ENCODE measurements at regions not wholly inside any gene's neighbourhood (a gene's known extent, or its start where the extent isn't known, plus 50 kb on each side); places are given as distances from the start of the nearest gene placed in this dataset.
"Not testable (repeated sequence)": the region's sequence is repeated elsewhere in the genome, so short reads cannot be mapped to it uniquely, and the experiment has no call there.

DNA sequence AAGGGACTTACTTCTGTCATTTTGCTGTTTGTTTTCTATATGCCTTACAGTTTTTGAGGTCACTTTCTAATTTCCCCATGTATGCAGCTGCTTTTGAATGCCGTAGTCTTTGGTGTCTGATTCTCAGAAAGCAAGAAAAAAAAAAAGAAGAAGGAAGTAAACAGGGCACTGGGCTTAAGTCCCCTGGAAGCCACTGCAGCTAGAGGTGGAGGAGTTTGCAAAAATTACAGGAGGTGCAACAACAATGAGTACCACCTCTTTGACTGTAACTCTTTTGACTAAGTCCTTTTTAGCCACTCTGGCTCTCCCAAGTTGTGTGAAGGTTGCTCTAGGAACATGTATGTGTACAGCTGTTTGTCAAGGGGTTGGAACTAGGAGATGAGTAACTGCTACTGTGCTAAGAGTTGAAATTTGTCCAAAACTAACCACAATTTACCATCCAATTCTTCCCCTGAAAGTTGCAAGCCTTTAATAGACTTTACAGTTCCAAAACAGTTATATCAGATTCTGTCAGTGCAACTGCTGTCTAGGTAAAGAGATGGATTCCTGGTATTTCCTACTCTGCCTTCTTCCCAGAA lies 588.0 kb upstream of the LRRN3 start:
- TF ChIP-seq, protein P1, sequence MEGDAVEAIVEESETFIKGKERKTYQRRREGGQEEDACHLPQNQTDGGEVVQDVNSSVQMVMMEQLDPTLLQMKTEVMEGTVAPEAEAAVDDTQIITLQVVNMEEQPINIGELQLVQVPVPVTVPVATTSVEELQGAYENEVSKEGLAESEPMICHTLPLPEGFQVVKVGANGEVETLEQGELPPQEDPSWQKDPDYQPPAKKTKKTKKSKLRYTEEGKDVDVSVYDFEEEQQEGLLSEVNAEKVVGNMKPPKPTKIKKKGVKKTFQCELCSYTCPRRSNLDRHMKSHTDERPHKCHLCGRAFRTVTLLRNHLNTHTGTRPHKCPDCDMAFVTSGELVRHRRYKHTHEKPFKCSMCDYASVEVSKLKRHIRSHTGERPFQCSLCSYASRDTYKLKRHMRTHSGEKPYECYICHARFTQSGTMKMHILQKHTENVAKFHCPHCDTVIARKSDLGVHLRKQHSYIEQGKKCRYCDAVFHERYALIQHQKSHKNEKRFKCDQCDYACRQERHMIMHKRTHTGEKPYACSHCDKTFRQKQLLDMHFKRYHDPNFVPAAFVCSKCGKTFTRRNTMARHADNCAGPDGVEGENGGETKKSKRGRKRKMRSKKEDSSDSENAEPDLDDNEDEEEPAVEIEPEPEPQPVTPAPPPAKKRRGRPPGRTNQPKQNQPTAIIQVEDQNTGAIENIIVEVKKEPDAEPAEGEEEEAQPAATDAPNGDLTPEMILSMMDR (IDR thresholded peaks at IDR 0.05) = no peak
- H3K9me3 Mint-ChIP-seq = peaks cover 9% of the 10 kb centered on the region
- ChIA-PET POLR2A (no interaction called here), CTCF (no interaction called here)
- no peaks in the 10 kb centered on the region for H3K36me3 Mint-ChIP-seq (ENCODE audit: low read depth)
- DNase-seq = no peak
- H3K27me3 Mint-ChIP-seq = no peaks in the 10 kb centered on the region
- H3K27ac Mint-ChIP-seq = no peak overlapping the region
- no peak overlapping the region for H3K4me3 Mint-ChIP-seq
- intact Hi-C loops (cut with micrococcal nuclease) = no loop called here
- ATAC-seq (ENCODE audit: low read depth) = no peak
- no peaks in the 10 kb centered on the region for H3K4me1 Mint-ChIP-seq

GRCh38 chr7:110507369-110507768 lies 583.6 kb upstream of the LRRN3 start:
- POLR2A ChIA-PET = no interaction called here
- CTCF ChIA-PET = no interaction called here
- peaks cover 3% of the 10 kb centered on the region for H3K9me3 Mint-ChIP-seq
- H3K27ac Mint-ChIP-seq = no peak overlapping the region
- intact Hi-C loops (cut with micrococcal nuclease) = no loop called here
- TF ChIP-seq, protein P1 (IDR thresholded peaks at IDR 0.05) = no peak
- no peaks in the 10 kb centered on the region for H3K4me1 Mint-ChIP-seq
- ATAC-seq (ENCODE audit: low read depth) = no peak
- H3K4me3 Mint-ChIP-seq = no peak overlapping the region
- H3K36me3 Mint-ChIP-seq (ENCODE audit: low read depth) = no peaks in the 10 kb centered on the region
- H3K27me3 Mint-ChIP-seq = no peaks in the 10 kb centered on the region
- no peak for DNase-seq

DNA sequence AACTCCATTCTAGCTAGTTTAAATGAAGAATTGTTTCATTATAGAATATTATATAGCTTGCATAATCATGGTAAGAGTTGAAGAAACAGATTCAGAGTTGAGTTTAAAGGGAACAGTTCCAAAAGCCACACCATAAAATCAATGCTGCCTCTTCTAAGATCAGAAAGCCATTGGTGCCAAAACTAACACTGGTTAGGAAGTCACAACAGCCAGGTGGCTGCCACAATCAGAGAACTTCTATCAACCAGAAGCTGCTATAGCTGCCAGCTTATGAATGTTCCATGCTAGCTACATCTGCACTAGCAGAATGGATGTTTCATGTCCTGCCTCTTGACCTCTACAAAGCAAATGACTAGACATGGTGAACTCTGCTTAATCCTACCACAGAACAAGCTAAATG lies 583.1 kb upstream of the LRRN3 start:
- H3K27me3 Mint-ChIP-seq = no peaks in the 10 kb centered on the region
- H3K4me1 Mint-ChIP-seq = no peaks in the 10 kb centered on the region
- TF ChIP-seq, protein P1 (IDR thresholded peaks at IDR 0.05) = no peak
- H3K9me3 Mint-ChIP-seq = peaks cover 3% of the 10 kb centered on the region
- no peak overlapping the region for H3K4me3 Mint-ChIP-seq
- no peak for ATAC-seq (ENCODE audit: low read depth)
- H3K36me3 Mint-ChIP-seq (ENCODE audit: low read depth) = no peaks in the 10 kb centered on the region
- no peak for DNase-seq
- intact Hi-C loops (cut with micrococcal nuclease) = no loop called here
- POLR2A ChIA-PET = no interaction called here
- H3K27ac Mint-ChIP-seq = no peak overlapping the region
- CTCF ChIA-PET = no interaction called here

DNA sequence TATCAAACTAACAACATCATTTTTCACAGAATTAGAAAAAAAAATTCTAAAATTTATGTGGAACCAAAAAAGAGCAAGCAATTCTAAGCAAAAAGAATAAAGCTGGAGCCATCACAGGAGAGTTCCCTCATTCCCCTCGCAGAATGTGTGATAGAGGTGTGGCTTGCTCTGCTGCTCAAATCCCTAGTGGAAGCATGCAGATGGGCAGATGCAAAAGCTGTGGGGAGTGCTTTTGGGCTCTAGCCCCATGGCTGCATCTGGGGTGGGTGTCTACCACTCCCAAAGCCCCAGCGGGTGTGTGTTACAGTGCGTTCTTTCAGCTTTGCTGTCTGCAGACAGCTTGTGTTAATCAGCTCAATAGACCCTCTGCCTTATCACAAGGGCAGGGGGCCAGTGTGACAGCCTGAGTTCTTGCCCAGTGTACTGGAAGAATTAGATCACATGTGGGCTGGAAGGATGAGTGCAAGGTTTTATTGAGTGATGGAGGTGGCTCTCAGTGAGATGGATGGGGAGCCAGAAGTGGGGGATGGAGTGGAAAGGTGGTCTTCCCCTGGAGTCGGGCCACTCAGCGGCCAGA lies 575.9 kb upstream of the LRRN3 start:
- ATAC-seq (ENCODE audit: low read depth); H3K36me3 Mint-ChIP-seq (ENCODE audit: low read depth); POLR2A ChIA-PET; CTCF ChIA-PET; H3K4me1 Mint-ChIP-seq; H3K27me3 Mint-ChIP-seq; DNase-seq; H3K27ac Mint-ChIP-seq; intact Hi-C loops (cut with micrococcal nuclease); H3K4me3 Mint-ChIP-seq; H3K9me3 Mint-ChIP-seq: not testable (repeated sequence)

DNA sequence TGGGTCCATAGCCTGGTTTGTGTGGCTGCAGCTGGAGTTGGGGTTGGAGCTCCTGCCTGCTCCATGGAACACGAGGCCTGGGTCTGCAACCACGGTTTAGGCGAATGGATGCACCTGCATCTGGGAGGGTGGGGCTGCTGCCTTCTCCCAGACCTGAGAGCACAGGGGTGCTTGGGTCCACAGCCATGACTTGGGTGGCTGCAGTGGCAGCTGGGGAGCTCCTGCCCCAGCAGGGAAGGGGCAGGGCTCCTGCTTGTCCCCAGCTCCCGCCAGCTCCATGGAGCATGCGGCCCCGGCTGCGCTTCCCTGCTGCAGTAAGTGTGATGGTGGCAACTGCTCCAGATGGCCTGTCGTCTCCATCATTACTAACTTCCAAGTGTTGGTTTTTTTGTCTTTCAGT lies 571.1 kb upstream of the LRRN3 start:
- POLR2A ChIA-PET = no interaction called here
- no peaks in the 10 kb centered on the region for H3K27me3 Mint-ChIP-seq
- no peaks in the 10 kb centered on the region for H3K36me3 Mint-ChIP-seq (ENCODE audit: low read depth)
- no peak overlapping the region for H3K4me3 Mint-ChIP-seq
- no peaks in the 10 kb centered on the region for H3K9me3 Mint-ChIP-seq
- no peak for DNase-seq
- H3K4me1 Mint-ChIP-seq = no peaks in the 10 kb centered on the region
- intact Hi-C loops (cut with micrococcal nuclease) = no loop called here
- no peak overlapping the region for H3K27ac Mint-ChIP-seq
- CTCF ChIA-PET = no interaction called here
- ATAC-seq (ENCODE audit: low read depth) = no peak
- TF ChIP-seq, protein P1 (IDR thresholded peaks at IDR 0.05) = no peak

DNA sequence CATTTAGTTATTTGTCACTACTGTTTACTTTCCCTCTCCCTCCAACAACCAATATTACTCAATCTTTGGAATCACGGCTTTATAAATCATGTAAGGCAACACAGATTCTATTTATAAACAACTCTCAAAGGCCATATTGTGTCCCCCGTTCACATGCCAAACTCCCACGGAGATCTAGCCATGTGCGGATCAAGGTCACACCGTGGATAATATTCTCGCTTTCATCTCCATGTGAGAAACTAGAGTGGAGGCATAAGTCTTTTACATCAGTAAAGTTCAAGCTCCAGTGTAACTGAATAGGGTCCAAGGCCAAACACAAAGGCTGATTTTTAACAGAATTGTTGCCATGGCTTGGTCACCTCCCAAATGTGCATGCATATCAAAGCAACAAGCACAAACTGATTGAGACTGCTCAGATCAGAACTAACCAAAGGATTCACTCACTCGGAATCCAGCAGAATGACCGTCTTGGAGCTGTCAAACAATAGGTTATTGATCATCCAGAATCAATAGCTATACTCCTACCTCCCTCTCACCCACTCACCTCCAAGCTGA lies 569.5 kb upstream of the LRRN3 start:
- H3K9me3 Mint-ChIP-seq = no peaks in the 10 kb centered on the region
- H3K27ac Mint-ChIP-seq = no peak overlapping the region
- CTCF ChIA-PET = no interaction called here
- H3K27me3 Mint-ChIP-seq = no peaks in the 10 kb centered on the region
- TF ChIP-seq, protein P1 (IDR thresholded peaks at IDR 0.05) = no peak
- H3K4me1 Mint-ChIP-seq = no peaks in the 10 kb centered on the region
- ATAC-seq (ENCODE audit: low read depth) (no peak), DNase-seq (no peak)
- intact Hi-C loops (cut with micrococcal nuclease) = no loop called here
- no peaks in the 10 kb centered on the region for H3K36me3 Mint-ChIP-seq (ENCODE audit: low read depth)
- no peak overlapping the region for H3K4me3 Mint-ChIP-seq
- POLR2A ChIA-PET = no interaction called here
